T-helper 1 cell (primary cell): ENCODE measurements at regions not wholly inside any gene's neighbourhood (a gene's known extent, or its start where the extent isn't known, plus 50 kb on each side); places are given as distances from the start of the nearest gene placed in this dataset.

Experiments used
- DNase-seq, 5 donors: peaks; one replicate each; pipeline ENCODE4 v3.0.0-alpha.2; 2012 to 2020

DNA sequence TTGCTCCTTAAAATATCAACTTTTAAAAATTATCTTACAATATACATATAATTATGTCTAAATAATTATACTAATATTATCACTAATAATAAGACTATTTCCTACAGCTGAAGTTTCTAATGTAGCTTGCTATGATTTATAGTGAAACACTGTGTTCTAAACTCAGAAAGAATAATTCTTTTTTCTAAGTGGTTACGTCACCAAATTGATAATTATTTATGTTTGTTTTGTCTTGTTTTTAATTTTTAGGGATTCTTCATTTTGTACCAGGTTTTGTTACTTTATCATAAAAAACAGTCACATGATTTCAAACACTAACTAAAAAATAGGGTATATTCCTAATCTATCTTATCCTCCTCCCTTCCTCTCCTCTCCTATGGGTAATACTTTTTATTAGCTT is 662.1 kb downstream of the FRK start:
- no peak for DNase-seq

DNA sequence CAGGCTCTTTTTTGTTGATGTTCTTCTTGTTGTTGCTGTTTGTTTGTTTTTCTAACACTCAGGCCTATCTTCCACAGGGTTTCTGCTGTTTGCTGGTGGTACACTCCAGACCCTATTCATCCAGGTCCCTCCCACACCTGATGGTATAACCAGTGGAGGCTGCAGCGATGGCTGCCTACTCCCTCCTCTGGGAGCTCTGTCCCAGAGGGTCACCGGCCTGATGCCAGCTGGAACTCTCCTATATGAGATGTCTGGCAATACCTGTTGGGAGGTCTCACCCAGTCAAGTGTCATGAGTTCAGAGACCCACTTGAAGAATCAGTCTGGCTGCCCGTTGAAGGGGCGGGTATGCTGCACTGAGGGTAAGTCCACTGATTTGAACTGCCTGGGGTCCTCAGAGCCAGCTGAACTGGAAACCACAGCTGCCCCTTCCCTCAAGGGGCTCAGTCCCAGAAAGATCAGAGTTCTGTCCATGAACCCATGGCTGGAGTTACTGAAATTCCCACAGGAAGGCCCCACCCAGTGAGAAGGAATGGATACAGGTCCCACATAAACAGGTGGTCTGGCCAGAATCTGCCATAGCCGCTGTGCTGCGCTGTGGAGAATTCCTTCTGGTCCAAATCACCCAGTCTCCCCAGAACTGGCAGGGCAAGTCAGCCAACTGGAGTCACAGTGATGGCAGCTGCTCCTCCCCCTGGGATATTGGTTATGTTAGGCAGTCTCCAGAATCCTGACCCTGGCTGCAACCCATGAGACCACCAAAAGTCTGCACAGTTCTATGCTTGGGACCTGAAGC is 664.4 kb downstream of the FRK start:
- DNase-seq: no peak

- DNase-seq: no peak
Observed at GRCh38 chr6:115393821-115394220, 666.9 kb downstream of the FRK start.

GRCh38 chr6:115370202-115370601 is 690.5 kb downstream of the FRK start:
- DNase-seq: no peak

GRCh38 chr6:115365783-115366182 is 694.9 kb downstream of the FRK start:
- no peak for DNase-seq

DNA sequence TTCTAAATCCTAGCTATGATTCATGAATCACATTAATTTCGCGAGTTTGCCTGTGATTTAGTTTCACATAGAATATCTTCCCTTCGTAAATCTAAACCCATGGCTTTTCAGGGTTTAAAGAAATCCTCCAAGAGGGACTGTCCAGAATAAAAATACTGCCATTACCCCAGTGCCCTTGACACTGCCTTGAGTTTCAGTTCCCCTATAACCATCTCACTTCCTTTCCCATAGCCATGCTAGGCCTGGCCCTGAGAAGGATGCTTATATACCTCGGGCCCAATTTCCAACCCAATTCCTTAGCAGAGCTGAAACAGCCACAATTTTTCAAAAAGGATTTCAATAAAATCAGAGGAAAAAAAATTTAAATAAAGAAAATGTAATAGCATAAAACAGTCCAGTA is 697.3 kb downstream of the FRK start:
- DNase-seq: no peak

DNA sequence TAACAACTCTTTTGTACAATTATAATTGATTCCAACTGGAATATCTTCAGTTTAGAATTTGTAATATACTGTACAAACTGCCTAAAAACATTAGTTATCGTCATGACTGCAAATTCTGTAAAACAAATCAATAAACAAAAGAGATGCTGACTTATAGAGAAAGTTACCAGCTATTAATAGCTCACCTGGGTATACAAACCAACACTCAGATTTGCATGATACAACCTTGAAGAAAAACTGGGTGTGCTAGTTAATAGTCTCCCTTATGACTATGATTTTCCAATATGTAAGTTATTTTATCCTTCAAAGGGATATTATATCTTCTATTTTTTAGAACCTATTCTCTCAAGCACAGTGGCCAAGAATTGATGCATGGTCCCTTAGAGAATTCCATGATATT is 698.5 kb downstream of the FRK start:
- no peak for DNase-seq

DNA sequence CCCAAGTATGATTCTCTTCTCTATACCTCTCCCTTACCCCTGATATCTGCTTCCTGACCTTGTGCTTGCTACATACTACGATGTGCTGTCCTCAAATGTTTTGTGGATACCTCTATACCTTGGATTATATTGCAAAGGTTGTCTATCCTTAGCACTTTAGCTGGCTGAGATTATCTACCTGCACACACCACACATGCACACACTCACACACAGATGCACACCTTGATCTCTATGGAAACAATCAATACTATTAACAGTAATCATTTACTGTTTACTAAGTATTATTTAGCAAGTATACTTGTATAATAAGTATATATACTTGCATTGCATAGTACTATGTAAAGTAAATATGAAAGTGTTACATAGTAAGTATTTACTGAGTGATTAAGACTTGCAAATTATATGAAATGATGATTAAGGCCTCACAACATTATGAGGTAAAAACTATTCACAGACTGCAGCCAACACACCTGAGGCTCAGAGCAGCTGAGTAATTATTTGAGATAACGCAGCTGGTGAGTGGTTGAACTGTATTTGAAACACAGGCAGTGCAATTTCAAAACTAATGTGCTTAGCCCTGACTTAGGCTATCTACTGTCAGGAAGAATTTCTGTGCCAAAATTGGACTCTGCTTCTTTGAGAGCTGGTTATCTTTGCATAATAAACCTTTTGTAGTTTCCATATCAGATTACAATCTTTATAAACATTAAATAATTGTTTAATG is 699.9 kb downstream of the FRK start:
- no peak for DNase-seq

DNA sequence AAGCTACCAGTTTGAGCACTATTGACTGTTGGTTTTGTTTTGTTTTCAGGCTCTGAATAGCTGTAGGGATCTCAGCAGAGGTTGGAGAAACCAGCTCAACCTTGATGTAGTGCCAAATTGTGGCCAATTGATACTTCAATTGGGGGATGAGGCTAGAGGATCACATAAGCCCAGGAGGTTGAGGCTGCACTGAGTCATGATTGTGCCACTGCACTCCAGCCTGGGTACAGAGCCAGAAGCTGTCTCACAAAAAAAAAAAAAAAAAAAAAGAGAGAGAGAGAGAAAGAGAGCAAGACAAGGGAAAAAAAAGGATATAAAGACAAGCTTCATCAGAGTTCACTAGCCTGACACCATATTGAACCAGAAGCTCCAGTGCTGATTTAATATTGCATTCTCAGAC is 702.1 kb downstream of the FRK start:
- DNase-seq: no peak

DNA sequence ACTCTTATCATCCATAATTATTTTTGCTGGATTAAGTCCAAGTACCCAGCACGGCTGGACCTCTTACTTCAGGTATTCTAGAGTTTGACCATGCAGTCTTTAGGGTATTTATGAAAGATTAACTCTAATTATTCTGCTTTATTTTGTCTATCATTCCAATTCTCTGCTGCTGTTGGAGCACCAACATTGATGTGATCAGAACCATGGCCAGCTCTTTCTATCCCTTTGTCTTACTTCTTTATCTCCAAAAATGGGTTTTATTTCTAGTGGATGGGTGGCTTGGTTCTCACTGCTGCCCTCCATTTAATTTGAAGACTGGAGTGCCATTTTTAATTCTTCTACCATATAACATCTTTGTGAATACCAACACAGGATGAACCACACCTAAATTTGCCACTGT is 704.3 kb downstream of the FRK start:
- DNase-seq: no peak

GRCh38 chr6:115323001-115323400 is 737.7 kb downstream of the FRK start:
- no peak for DNase-seq

- DNase-seq: no peak
Observed at GRCh38 chr6:115319823-115320222, 740.9 kb downstream of the FRK start.

DNA sequence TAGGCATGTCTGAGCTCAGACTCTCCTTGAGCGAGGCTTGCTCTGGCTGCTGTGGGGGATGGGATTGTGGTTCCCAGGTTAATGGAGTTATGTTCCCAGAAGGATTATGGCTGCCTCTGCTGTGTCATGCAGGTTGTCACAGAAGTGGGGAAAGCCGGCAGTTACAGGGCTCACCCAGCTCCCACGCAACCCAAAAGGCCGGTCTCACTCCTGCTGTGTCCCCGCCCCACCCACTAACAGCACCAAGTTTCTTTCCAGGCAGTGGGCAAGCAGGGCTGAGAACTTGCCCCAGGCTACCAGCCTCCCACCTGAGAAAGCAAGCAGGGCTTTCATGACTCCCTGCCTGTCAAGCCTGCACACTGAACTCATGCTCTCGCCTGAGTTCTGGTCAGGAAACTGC is 750.5 kb downstream of the FRK start:
- DNase-seq: no peak

GRCh38 chr6:115302731-115303130 is 758.0 kb downstream of the FRK start:
- DNase-seq: no peak

- DNase-seq: no peak
Observed at GRCh38 chr6:115287467-115287866, 773.2 kb downstream of the FRK start.

DNA sequence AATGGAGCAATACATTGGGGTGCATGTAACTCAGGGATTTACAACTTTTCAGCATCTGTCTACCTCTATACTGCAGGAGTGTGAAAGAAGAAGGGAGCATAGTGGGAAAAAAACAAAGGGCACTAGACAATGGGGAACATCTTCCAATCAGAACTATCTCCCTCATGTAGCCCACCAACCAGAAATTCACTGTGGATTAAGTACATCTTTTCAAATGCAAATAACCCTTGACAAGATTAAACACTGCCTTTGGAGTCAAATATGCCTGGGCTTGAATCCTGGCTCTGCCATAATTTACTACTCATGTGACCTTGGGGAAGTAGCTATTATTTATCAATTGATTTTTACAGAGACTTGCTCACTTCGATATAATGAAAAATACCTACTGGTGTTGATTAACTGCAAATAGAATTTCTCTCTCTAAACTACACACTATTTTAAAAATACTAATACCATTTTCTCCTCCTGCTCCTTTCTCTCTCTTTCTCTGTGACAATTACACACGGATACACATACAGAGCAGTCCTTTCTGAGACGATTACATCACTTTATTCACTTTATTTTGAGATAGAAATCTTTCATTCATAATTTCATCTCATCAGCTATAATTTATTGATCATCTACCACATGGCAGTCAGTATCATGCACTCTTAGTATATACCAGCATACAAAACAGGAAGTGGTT is 783.7 kb downstream of the FRK start:
- DNase-seq: no peak

DNA sequence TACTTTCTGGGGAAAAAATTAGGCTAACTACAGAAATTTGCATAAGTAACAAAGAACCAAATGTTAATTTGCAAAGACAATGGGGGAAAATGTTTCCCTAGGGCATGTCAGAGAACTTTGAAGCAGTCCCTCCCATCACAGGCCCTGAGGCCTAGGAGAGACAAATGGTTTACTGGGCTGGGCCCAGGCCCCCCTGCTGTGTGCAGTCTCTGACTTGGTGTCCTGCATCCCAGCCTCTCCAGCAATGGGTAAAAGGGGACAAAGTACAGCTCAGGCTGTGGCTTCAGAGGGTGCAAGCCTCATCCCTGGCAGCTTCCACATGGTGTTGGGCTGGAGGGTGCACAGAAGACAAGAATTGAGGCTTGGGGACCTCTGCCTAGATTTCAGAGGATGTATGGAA is 788.4 kb downstream of the FRK start:
- no peak for DNase-seq

GRCh38 chr6:115271434-115271833 is 789.3 kb downstream of the FRK start:
- no peak for DNase-seq

- DNase-seq: no peak
Observed at GRCh38 chr6:115270953-115271352, 789.7 kb downstream of the FRK start.

DNA sequence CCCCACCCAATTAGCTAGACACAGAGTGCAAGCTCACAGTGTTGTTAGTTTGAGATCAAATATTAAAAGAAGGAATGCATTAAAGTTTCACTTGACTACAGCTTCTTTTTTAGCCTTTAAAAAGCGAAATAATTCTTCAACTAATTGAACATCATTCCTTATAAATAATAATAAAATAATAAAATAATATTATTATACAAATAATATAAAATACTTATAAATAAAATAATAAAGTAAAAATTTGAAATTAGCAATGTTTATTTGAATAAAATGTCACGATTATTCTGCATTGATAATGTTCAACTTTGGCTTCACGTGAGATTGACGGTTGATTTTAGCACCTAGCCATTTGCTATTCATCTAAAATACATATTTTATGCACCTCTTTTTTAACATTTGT is 819.3 kb downstream of the FRK start:
- DNase-seq: no peak

- no peak for DNase-seq
Observed at GRCh38 chr6:115221198-115221597, 839.5 kb downstream of the FRK start.

DNA sequence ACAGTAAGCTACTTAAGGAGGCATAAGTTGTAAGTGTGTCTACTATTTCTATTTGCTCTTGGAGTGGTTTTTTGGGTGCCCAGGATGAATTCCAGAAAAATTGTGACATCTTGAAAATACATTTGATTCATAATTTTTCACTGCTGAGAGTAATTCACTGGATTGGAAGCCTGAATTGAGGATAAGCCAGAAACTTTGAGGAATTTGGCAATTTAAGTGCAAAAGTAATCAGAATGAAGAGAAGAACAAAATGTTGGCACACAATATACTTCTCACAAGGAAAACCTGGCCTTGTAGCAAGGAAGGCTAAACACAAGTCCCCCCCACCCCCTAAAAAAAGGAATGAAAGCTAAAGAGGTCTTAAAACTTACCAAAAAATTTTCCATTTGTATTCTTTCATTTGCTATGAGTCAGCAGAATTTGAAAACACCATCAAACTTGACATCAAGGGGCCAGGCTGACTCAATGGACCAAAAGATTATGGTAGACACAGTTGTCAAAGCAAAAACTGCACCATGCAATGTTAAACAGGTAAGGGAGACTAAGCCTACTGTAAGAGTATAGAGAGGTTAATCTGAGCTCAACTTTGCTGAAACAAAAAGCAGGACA is 840.0 kb downstream of the FRK start:
- no peak for DNase-seq

GRCh38 chr6:115219645-115220044 is 841.0 kb downstream of the FRK start:
- DNase-seq: no peak

- DNase-seq: no peak
Observed at GRCh38 chr6:115216835-115217234, 843.9 kb downstream of the FRK start.
